Lung (tissue), 11 donors: ENCODE measurements at regions not wholly inside any gene's neighbourhood (a gene's known extent, or its start where the extent isn't known, plus 50 kb on each side); places are given as distances from the start of the nearest gene placed in this dataset.

Experiments
- ATAC-seq: fragments of 200-7000 bp; cut with Tn5 transposase; one replicate; pipeline ENCODE4 v1.9.1; 2020; ENCODE audit warnings: moderate number of reproducible peaks; ENCODE audit not compliant: insufficient read depth, low FRiP score
- DNase-seq, 3 donors: peaks; one replicate each; pipeline ENCODE4 v3.0.0-alpha.2; 2013 to 2017
- H3K27ac ChIP-seq, 2 donors: one replicate each; pipeline ENCODE4 v1.5.1; 2013; ENCODE audit warnings: mild to moderate bottlenecking in 2 of 2, moderate library complexity in 2 of 2, control low read depth in 1 of 2, inconsistent platforms in 1 of 2, low read depth in 1 of 2, low read length in 1 of 2
- H3K27me3 ChIP-seq, 3 donors: one replicate each; pipeline ENCODE4 v1.5.1; 2013; ENCODE audit warnings: low read length in 2 of 3; ENCODE audit not compliant: control insufficient read depth in 3 of 3, insufficient read depth in 3 of 3
- H3K36me3 ChIP-seq, 4 donors: one replicate each; pipeline ENCODE4 v1.5.1; 2013; ENCODE audit warnings: low read length in 4 of 4, mild to moderate bottlenecking in 1 of 4, moderate library complexity in 1 of 4; ENCODE audit not compliant: control insufficient read depth in 4 of 4, insufficient read depth in 4 of 4
- H3K4me1 ChIP-seq, 5 donors: one replicate each; pipeline ENCODE4 v1.5.1; 2013; ENCODE audit warnings: low read length in 5 of 5, mild to moderate bottlenecking in 2 of 5, moderate library complexity in 1 of 5; ENCODE audit not compliant: control insufficient read depth in 5 of 5, insufficient read depth in 5 of 5
- H3K4me3 ChIP-seq: one replicate; pipeline ENCODE4 v1.5.1; 2013; ENCODE audit warnings: mild to moderate bottlenecking, control low read depth, moderate library complexity
- H3K9ac ChIP-seq, 2 donors: one replicate each; pipeline ENCODE4 v1.5.1; 2013; ENCODE audit warnings: low read length in 2 of 2, control low read depth in 1 of 2; ENCODE audit not compliant: insufficient read depth in 1 of 2
- H3K9me3 ChIP-seq, 4 donors: one replicate each; pipeline ENCODE4 v1.5.1; 2013; ENCODE audit warnings: low read length in 3 of 4, mild to moderate bottlenecking in 1 of 4, moderate library complexity in 1 of 4; ENCODE audit not compliant: control insufficient read depth in 4 of 4, insufficient read depth in 3 of 4
- WGBS, 2 donors: extraction: QIAGEN DNeasy Blood & Tissue Kit; methylation state at CpG; one replicate each; pipeline ENCODE4 v1.1.7; 2013; 5-methylcytosine and 5-hydroxymethylcytosine counted together
- TF ChIP-seq, protein P1 (sequence below): IDR thresholded peaks from 2 replicates; pipeline ENCODE4 v1.5.1; 2012; ENCODE audit warnings: mild to moderate bottlenecking; ENCODE audit errors: control extremely low read depth, extremely low read depth
- donor health status: control.
- donor health status: control.
- donor health status: Bipolar disorder and iron deficiency.
- donor health status: healthy.
- donor health status: DM: yes; HTN: yes; CAD: no.

GRCh38 chr5:27978322-27978721, 939.9 kb upstream of the CDH9 start:
- DNase-seq = no peak
- H3K27me3 ChIP-seq = no peaks in the 10 kb centered on the region
- H3K4me3 ChIP-seq = no peak overlapping the region
- no peaks in the 10 kb centered on the region for H3K36me3 ChIP-seq
- H3K9me3 ChIP-seq = peaks cover 0 to 3% (median 0%) of the 10 kb centered on the region in 4 donors
- no peak overlapping the region for H3K9ac ChIP-seq
- no peak for ATAC-seq
- H3K27ac ChIP-seq = no peak overlapping the region
- TF ChIP-seq, protein P1, sequence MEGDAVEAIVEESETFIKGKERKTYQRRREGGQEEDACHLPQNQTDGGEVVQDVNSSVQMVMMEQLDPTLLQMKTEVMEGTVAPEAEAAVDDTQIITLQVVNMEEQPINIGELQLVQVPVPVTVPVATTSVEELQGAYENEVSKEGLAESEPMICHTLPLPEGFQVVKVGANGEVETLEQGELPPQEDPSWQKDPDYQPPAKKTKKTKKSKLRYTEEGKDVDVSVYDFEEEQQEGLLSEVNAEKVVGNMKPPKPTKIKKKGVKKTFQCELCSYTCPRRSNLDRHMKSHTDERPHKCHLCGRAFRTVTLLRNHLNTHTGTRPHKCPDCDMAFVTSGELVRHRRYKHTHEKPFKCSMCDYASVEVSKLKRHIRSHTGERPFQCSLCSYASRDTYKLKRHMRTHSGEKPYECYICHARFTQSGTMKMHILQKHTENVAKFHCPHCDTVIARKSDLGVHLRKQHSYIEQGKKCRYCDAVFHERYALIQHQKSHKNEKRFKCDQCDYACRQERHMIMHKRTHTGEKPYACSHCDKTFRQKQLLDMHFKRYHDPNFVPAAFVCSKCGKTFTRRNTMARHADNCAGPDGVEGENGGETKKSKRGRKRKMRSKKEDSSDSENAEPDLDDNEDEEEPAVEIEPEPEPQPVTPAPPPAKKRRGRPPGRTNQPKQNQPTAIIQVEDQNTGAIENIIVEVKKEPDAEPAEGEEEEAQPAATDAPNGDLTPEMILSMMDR = no peak
- no peaks in the 10 kb centered on the region for H3K4me1 ChIP-seq

DNA sequence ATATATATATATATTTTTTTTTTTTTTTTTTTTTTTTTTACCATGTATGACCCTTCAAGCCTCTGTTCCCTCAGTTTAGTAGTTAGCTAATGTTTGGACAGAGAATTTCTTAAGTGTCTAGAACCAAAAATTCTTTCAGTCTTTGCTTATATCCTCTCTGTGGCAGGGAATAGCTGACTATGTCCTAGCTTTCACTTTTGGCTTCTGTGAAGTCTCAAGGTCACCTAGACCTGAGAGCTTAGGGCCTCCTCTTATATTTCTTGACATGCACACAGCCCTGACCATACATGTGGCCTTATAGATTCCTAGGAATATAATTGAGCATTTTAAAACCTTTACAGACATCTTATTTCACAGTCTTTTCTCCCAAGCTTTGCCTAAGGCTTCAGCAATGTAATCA, 930.8 kb upstream of the CDH9 start:
- DNase-seq = no peak
- Histone ChIP-seq H3K27ac (no peak overlapping the region), H3K9ac (no peak overlapping the region), H3K4me1 (no peaks in the 10 kb centered on the region), H3K27me3 (no peaks in the 10 kb centered on the region), H3K36me3 (no peaks in the 10 kb centered on the region), H3K9me3 (peaks cover 0 to 7% (median 2%) of the 10 kb centered on the region in 4 donors), H3K4me3 (no peak overlapping the region)
- TF ChIP-seq, protein P1 = no peak
- no peak for ATAC-seq

DNA sequence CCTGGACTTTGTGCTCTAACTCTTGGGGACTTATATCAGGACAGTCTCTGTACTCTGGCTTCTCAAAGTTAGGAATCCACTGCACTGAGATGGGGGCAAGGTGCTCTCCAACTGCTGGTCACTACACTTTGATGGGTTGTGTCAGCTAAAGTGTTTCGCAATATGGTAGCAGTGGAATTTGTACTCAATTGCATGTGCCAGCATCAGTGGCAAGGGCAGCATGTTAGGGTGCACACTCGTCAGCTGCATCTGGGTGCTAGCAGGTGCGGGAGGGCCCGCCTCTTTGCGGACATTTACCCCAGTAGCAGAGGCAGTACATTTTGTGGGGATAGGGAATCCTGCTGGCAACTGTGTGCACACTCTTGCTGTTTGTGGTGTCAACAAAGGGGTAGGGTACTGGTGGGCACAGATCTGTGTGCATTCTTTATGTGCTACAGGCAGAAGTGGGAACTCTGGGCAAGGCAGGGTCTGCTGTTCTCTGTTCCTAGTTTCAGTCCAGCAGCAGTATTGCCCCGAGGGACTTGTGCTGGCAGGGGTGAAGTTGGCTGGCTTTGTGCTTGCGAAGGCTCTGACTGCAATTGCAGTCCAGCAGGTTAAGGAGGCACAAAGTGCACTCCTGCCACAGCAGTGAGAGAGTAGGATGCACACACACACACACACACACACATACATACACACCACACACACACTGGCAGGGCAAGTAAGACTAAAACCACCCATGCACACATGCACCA, 924.8 kb upstream of the CDH9 start:
- ATAC-seq (no peak), DNase-seq (no peak)
- no peak overlapping the region for H3K4me3 ChIP-seq
- peaks cover 0 to 14% (median 5%) of the 10 kb centered on the region in 4 donors for H3K9me3 ChIP-seq
- no peaks in the 10 kb centered on the region for H3K36me3 ChIP-seq
- H3K27ac ChIP-seq = no peak overlapping the region
- no peak overlapping the region for H3K9ac ChIP-seq
- no peaks in the 10 kb centered on the region for H3K4me1 ChIP-seq
- WGBS, 2 donors = 87 to 93% methylated on average over 7 of the region's 7 CpGs
- H3K27me3 ChIP-seq = no peaks in the 10 kb centered on the region
- TF ChIP-seq, protein P1 = no peak

DNA sequence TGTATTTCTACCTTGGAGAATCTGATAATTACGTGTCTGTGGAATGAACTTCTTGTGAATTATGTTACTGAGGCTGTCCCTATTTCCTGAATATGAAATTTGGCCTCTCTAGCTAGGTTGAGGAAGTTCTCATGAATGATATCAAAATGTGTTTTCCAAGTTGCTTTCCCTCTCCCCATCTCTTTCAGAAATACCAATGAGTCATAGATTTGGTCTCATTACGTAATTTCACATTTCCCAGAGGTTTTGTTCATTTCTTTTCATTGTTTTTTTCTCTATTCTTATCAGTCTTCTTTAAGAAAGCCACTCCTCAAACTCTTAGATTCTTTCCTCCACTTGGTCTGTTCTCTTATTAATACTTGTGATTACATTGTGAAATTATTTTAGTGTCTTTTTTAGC, 923.8 kb upstream of the CDH9 start:
- H3K9ac ChIP-seq = no peak overlapping the region
- 42 to 49% methylated on average over 2 of the region's 2 CpGs for WGBS, 2 donors
- no peak overlapping the region for H3K27ac ChIP-seq
- H3K36me3 ChIP-seq = no peaks in the 10 kb centered on the region
- DNase-seq (no peak), ATAC-seq (no peak)
- H3K27me3 ChIP-seq = no peaks in the 10 kb centered on the region
- no peaks in the 10 kb centered on the region for H3K4me1 ChIP-seq
- H3K4me3 ChIP-seq = no peak overlapping the region
- peaks cover 0 to 16% (median 7%) of the 10 kb centered on the region in 4 donors for H3K9me3 ChIP-seq
- TF ChIP-seq, protein P1 = no peak
